NCI-H1417 (cell line): ENCODE measurements at regions not wholly inside any gene's neighbourhood (a gene's known extent, or its start where the extent isn't known, plus 50 kb on each side); places are given as distances from the start of the nearest gene placed in this dataset.

Experiments used
- DNase-seq, 3 experiments: peaks; one replicate each; lab custom pipeline; 2025; lab: John Stamatoyannopoulos, UW

GRCh38 chr6:145018027-145018426 lies 717.3 kb downstream of the EPM2A start:
- DNase-seq = no peak

- no peak for DNase-seq
Observed at GRCh38 chr6:145020114-145020513, 715.2 kb downstream of the EPM2A start.

- DNase-seq = no peak
Observed at GRCh38 chr6:145020543-145020942, 714.8 kb downstream of the EPM2A start.

- peak in 1 of 3 experiments; percentile 43 for DNase-seq
Observed at GRCh38 chr6:145022199-145022796, 713.0 kb downstream of the EPM2A start.

GRCh38 chr6:145023116-145023726 lies 712.1 kb downstream of the EPM2A start:
- no peak for DNase-seq

GRCh38 chr6:145025488-145025887 lies 709.8 kb downstream of the EPM2A start:
- DNase-seq = peak in 2 of 3 experiments; percentile 9 to 58

GRCh38 chr6:145026267-145026679 lies 709.0 kb downstream of the EPM2A start:
- DNase-seq = no peak

- DNase-seq = peak; percentile 12 to 76 (median 45)
Observed at GRCh38 chr6:145028144-145028818, 707.0 kb downstream of the EPM2A start.

- no peak for DNase-seq
Observed at GRCh38 chr6:145031001-145031400, 704.3 kb downstream of the EPM2A start.

GRCh38 chr6:145031962-145032361 lies 703.4 kb downstream of the EPM2A start:
- no peak for DNase-seq

GRCh38 chr6:145032562-145033145 lies 702.7 kb downstream of the EPM2A start:
- DNase-seq = no peak

- no peak for DNase-seq
Observed at GRCh38 chr6:145034664-145035063, 700.7 kb downstream of the EPM2A start.

GRCh38 chr6:145036236-145036635 lies 699.1 kb downstream of the EPM2A start:
- DNase-seq = no peak

- DNase-seq = no peak
Observed at GRCh38 chr6:145036848-145037567, 698.3 kb downstream of the EPM2A start.

- DNase-seq = no peak
Observed at GRCh38 chr6:145042559-145042958, 692.8 kb downstream of the EPM2A start.

- no peak for DNase-seq
Observed at GRCh38 chr6:145043926-145044500, 691.3 kb downstream of the EPM2A start.

- peak in 2 of 3 experiments; percentile 33 to 72 for DNase-seq
Observed at GRCh38 chr6:145044641-145045246, 690.6 kb downstream of the EPM2A start.

- DNase-seq = peak in 2 of 3 experiments; percentile 58 to 90
Observed at GRCh38 chr6:145045582-145045981, 689.7 kb downstream of the EPM2A start.

- no peak for DNase-seq
Observed at GRCh38 chr6:145047891-145048290, 687.4 kb downstream of the EPM2A start.

GRCh38 chr6:145051661-145052060 lies 683.7 kb downstream of the EPM2A start:
- no peak for DNase-seq

GRCh38 chr6:145055567-145055966 lies 679.8 kb downstream of the EPM2A start:
- DNase-seq = peak in 1 of 3 experiments; percentile 54
